ENCODE measurements at regions not wholly inside any gene's neighbourhood (a gene's known extent, or its start where the extent isn't known, plus 50 kb on each side); places are given as distances from the start of the nearest gene placed in this dataset.

GRCh38 chr1:203401199-203401877 lies 50.4 kb upstream of the FMOD start:
- no peak overlapping the region for H2AFZ ChIP-seq (ENCODE audit: low read depth, low read length, severe bottlenecking)
- no peak overlapping the region for H3K9ac ChIP-seq (ENCODE audit: low read length)
- no peaks in the 10 kb centered on the region for H3K79me2 ChIP-seq (ENCODE audit: insufficient read depth, low read length)
- no peaks in the 10 kb centered on the region for H3K9me3 ChIP-seq (ENCODE audit: insufficient read depth, low read length)
- H3K9me2 ChIP-seq (replicated peaks; ENCODE audit: insufficient read depth, low read length), result no peaks in the 10 kb centered on the region
- no peaks in the 10 kb centered on the region for H3K36me3 ChIP-seq (ENCODE audit: low read length)
- no peak overlapping the region for H3K4me3 ChIP-seq (ENCODE audit: insufficient read depth, low read length, poor library complexity, severe bottlenecking)
- TF ChIP-seq, protein P1, sequence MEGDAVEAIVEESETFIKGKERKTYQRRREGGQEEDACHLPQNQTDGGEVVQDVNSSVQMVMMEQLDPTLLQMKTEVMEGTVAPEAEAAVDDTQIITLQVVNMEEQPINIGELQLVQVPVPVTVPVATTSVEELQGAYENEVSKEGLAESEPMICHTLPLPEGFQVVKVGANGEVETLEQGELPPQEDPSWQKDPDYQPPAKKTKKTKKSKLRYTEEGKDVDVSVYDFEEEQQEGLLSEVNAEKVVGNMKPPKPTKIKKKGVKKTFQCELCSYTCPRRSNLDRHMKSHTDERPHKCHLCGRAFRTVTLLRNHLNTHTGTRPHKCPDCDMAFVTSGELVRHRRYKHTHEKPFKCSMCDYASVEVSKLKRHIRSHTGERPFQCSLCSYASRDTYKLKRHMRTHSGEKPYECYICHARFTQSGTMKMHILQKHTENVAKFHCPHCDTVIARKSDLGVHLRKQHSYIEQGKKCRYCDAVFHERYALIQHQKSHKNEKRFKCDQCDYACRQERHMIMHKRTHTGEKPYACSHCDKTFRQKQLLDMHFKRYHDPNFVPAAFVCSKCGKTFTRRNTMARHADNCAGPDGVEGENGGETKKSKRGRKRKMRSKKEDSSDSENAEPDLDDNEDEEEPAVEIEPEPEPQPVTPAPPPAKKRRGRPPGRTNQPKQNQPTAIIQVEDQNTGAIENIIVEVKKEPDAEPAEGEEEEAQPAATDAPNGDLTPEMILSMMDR (IDR thresholded peaks at IDR 0.05; ENCODE audit: insufficient read depth, low read length, poor library complexity, severe bottlenecking), result no peak
- TF ChIP-seq EZH2phosphoT487 (conservative IDR thresholded peaks at IDR 0.05; ENCODE audit: low read length), result no peak
- no peaks in the 10 kb centered on the region for H3F3A ChIP-seq (ENCODE audit: insufficient read depth)
- H3K27ac ChIP-seq (ENCODE audit: low read depth, low read length), result no peak overlapping the region
- H3K27me3 ChIP-seq (ENCODE audit: low read length), result no peaks in the 10 kb centered on the region
- H3K4me2 ChIP-seq (ENCODE audit: low read depth, low read length, poor library complexity, severe bottlenecking), result no peak overlapping the region
- no peaks in the 10 kb centered on the region for H4K20me1 ChIP-seq (ENCODE audit: low read depth, low read length)

DNA sequence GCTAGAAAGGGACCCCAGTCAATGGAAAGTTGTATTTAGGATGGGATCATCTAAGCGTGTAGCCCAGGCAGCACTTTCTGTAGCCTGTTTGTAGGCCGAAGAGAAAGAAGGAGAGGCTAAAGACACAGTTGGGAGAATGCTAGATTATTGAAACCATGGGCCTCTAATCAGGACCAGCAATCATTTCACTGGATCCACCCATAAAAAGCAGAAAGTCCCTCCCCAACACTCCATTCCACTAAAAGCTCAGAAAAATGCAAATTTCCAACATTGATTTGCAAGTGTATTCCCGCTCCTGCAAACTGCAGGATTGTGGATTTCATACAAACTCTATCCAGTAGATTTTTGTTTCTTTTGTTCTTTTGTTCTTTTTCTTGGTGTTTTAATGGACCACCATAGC lies 51.2 kb upstream of the FMOD start:
- no peaks in the 10 kb centered on the region for H3K79me2 ChIP-seq (ENCODE audit: insufficient read depth, low read length)
- no peaks in the 10 kb centered on the region for H3F3A ChIP-seq (ENCODE audit: insufficient read depth)
- H3K9ac ChIP-seq (ENCODE audit: low read length), result no peak overlapping the region
- no peaks in the 10 kb centered on the region for H3K27me3 ChIP-seq (ENCODE audit: low read length)
- H3K36me3 ChIP-seq (ENCODE audit: low read length), result no peaks in the 10 kb centered on the region
- no peak overlapping the region for H3K4me3 ChIP-seq (ENCODE audit: insufficient read depth, low read length, poor library complexity, severe bottlenecking)
- H4K20me1 ChIP-seq (ENCODE audit: low read depth, low read length), result no peaks in the 10 kb centered on the region
- H3K9me2 ChIP-seq (replicated peaks; ENCODE audit: insufficient read depth, low read length), result no peaks in the 10 kb centered on the region
- no peaks in the 10 kb centered on the region for H3K9me3 ChIP-seq (ENCODE audit: insufficient read depth, low read length)
- no peak overlapping the region for H2AFZ ChIP-seq (ENCODE audit: low read depth, low read length, severe bottlenecking)
- TF ChIP-seq, protein P1 (IDR thresholded peaks at IDR 0.05; ENCODE audit: insufficient read depth, low read length, poor library complexity, severe bottlenecking), result no peak
- no peak for TF ChIP-seq EZH2phosphoT487 (conservative IDR thresholded peaks at IDR 0.05; ENCODE audit: low read length)
- no peak overlapping the region for H3K4me2 ChIP-seq (ENCODE audit: low read depth, low read length, poor library complexity, severe bottlenecking)
- H3K27ac ChIP-seq (ENCODE audit: low read depth, low read length), result no peak overlapping the region

DNA sequence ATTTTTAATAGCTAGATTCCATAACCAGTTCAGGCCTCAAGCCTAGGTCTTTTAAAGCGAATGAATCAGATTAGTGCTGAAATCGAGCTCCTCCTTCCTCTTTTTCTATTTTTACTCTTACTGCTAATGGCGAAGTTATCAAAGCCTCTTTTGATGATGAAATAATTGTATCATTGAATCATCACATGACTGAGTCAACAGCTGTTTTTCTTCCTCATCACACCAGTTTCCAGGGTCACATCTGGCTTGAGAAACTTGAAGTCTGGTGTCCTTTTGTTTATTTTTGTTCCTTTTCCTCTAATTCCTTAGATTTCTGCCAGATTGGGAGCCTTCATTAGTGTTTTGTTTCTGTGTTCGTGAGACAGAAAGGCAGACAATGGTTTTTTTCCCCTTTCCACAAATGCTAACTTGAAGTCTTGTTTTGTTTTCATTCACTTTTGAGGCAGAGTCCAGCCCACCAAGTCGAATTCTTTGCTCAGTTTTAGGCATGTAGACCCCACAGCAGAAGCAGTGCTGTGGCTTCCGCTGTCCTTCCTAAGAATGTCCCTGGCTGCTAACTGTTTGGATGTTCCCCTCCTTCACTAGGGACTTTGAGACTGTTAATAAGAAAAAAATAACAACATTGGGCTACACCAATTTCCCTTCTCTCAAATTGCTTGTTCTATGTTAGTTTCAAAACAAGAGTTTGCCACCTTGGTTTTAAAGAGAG lies 51.9 kb upstream of the FMOD start:
- Histone ChIP-seq H3K36me3 (ENCODE audit: low read length) (no peaks in the 10 kb centered on the region), H3K79me2 (ENCODE audit: insufficient read depth, low read length) (no peaks in the 10 kb centered on the region), H3K9me2 (replicated peaks; ENCODE audit: insufficient read depth, low read length) (no peaks in the 10 kb centered on the region), H2AFZ (ENCODE audit: low read depth, low read length, severe bottlenecking) (no peak overlapping the region), H3K9me3 (ENCODE audit: insufficient read depth, low read length) (no peaks in the 10 kb centered on the region), H3K9ac (ENCODE audit: low read length) (no peak overlapping the region), H3K27me3 (ENCODE audit: low read length) (no peaks in the 10 kb centered on the region), H3K4me3 (ENCODE audit: insufficient read depth, low read length, poor library complexity, severe bottlenecking) (no peak overlapping the region), H3K4me2 (ENCODE audit: low read depth, low read length, poor library complexity, severe bottlenecking) (no peak overlapping the region), H3F3A (ENCODE audit: insufficient read depth) (no peaks in the 10 kb centered on the region), H3K27ac (ENCODE audit: low read depth, low read length) (no peak overlapping the region), H4K20me1 (ENCODE audit: low read depth, low read length) (no peaks in the 10 kb centered on the region)
- TF ChIP-seq, protein P1 (IDR thresholded peaks at IDR 0.05; ENCODE audit: insufficient read depth, low read length, poor library complexity, severe bottlenecking), result no peak
- TF ChIP-seq EZH2phosphoT487 (conservative IDR thresholded peaks at IDR 0.05; ENCODE audit: low read length), result no peak

All from SU-DHL-6 (cell line).